GM12864 (cell line): ENCODE measurements at regions not wholly inside any gene's neighbourhood (a gene's known extent, or its start where the extent isn't known, plus 50 kb on each side); places are given as distances from the start of the nearest gene placed in this dataset.

ENCODE experiments used
- DNase-seq: peaks from one replicate; pipeline ENCODE4 v3.0.0-alpha.2; 2011; ENCODE audit warnings: low read depth
- H3K4me3 ChIP-seq: 2 replicates; pipeline ENCODE4 v1.5.1; 2011; ENCODE audit warnings: mild to moderate bottlenecking, low read depth, low read length, control low read depth
- CTCF ChIP-seq: IDR thresholded peaks from 2 replicates; pipeline ENCODE4 v1.5.1; 2011; ENCODE audit warnings: low read depth, mild to moderate bottlenecking, moderate library complexity, low read length, control low read depth, inconsistent platforms; ENCODE audit errors: missing control alignments

GRCh38 chr20:17819395-17820093 is 119.8 kb downstream of the BANF2 start:
- TF ChIP-seq CTCF = no peak
- no peak for DNase-seq
- H3K4me3 ChIP-seq = no peak overlapping the region

- TF ChIP-seq CTCF = no peak
- DNase-seq = no peak
- no peak overlapping the region for H3K4me3 ChIP-seq
These were observed 118.4 kb downstream of the BANF2 start for GRCh38 chr20:17818187-17818586.

GRCh38 chr20:17816804-17817587 is 117.2 kb downstream of the BANF2 start:
- no peak overlapping the region for H3K4me3 ChIP-seq
- no peak for DNase-seq
- TF ChIP-seq CTCF = no peak

GRCh38 chr20:17811628-17811965 is 111.8 kb downstream of the BANF2 start:
- TF ChIP-seq CTCF = no peak
- no peak for DNase-seq
- H3K4me3 ChIP-seq = no peak overlapping the region

- TF ChIP-seq CTCF = no peak
- no peak for DNase-seq
- no peak overlapping the region for H3K4me3 ChIP-seq
These were observed 111.3 kb downstream of the BANF2 start for GRCh38 chr20:17810847-17811627.

- no peak overlapping the region for H3K4me3 ChIP-seq
- no peak for TF ChIP-seq CTCF
- DNase-seq = no peak
These were observed 110.4 kb downstream of the BANF2 start for GRCh38 chr20:17810062-17810631.
